CD4-positive, alpha-beta T cell treated with Interleukin-2 at 100 ng/mL for 4 hours (primary cell): ENCODE measurements at regions not wholly inside any gene's neighbourhood (a gene's known extent, or its start where the extent isn't known, plus 50 kb on each side); places are given as distances from the start of the nearest gene placed in this dataset.

Experiments used
- DNase-seq: peaks from one replicate; pipeline ENCODE4 v3.0.0-alpha.2; 2020; ENCODE audit warnings: low spot score

DNA sequence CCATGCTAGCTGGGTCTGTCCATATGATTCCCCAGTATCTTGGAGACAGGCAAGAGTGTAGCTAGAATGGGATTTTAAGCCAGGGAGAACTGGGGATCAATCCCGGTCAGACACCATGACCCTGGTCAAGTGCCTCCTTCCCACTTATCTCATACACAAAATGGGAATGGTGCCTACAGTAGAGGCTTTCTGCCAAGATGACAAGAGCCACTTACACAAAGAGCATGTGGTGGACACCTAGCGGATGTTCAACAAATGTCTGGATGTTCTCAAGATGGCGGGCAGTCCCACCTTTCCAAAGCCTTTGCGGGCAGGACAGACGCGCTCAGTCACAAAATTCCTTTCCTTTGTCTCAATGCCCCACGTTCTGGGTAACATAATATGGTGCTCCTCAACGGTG lies 57.3 kb downstream of the MAF start:
- DNase-seq = no peak

DNA sequence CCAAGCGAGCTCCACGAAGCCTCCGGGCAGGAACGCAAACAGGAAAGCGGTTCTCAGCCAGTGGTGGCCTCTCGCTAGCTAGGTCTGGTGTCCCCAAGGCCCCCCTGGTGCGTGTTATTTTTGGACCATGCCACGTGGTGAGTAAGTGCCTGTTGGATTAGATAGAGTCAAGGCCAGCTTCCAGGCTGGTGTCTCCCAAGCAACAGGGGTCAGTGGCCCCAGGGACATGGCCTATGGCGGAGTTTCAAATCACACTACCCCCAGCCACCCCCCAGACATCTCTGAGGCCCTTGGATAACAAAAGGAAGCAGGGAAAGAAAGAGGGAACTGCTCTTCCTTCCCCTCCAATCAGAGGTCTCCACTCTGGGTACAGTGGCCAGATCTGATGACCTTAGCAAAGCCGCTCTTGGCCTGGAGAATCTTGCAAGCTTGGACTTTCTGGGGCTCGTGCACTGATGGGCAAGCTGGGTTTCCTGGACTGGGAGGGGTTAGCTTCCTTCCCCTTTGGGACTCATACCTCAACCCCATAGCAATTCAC lies 58.2 kb downstream of the MAF start:
- DNase-seq = no peak

- DNase-seq = no peak
Observed at GRCh38 chr16:79540825-79541595, 59.5 kb downstream of the MAF start.

- no peak for DNase-seq
Observed at GRCh38 chr16:79537584-79537983, 63.0 kb downstream of the MAF start.

GRCh38 chr16:79536958-79537357 lies 63.6 kb downstream of the MAF start:
- DNase-seq = no peak

DNA sequence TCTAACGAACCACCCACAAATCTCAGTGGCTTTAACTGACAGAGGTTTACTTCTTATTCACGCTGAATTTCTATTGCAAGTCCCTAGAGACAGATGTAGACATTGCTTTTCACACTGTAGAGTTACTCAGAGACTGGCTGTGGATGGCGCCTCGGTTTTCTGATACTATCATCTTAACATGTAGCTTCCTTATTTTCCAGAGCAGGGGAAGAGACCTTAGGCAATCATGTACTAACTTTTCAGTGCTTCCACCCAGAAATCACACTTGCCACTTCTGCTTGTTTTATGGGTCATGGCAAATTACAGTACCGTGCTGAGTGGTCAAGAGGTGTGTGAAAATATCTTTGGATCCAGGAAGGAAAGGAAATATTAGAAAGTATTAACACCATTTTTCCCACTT lies 65.4 kb downstream of the MAF start:
- DNase-seq = no peak

DNA sequence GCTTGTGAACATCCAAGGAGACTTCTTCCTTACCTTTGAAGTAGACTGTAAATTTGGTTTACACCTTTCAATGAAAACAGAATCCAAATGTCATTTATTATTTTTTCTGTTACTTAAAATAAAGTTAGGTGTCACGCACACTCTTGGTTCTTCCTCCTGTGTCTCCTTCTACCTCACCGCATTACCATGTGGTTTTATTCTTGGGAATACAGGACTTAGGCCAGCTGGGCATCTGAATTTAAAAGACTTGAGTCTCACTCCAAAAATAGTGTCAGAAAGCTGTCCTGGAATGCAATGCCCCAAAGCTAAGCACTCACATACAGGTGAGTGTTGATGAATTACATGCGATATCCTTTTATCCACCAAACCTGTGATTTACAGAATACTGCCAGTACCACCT lies 66.4 kb downstream of the MAF start:
- no peak for DNase-seq

DNA sequence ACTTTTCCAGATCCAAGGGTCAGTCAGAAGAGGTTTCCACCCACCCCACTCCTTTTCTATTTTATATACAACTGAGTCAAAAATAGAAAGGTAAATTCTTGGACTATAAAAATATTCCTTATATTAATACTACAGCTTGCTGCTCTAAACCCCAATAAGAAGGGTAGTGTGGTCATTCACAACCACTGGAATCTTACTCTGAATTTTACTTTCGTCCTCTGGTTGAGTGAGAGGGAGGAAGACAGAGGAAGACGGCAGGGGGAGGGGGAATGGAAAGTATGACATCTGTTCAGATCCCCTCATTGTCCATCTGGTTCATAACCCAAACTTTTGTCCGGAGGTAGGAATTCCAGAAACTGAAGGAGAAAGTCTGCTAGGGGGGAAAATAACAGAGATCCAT lies 67.2 kb downstream of the MAF start:
- DNase-seq = no peak

DNA sequence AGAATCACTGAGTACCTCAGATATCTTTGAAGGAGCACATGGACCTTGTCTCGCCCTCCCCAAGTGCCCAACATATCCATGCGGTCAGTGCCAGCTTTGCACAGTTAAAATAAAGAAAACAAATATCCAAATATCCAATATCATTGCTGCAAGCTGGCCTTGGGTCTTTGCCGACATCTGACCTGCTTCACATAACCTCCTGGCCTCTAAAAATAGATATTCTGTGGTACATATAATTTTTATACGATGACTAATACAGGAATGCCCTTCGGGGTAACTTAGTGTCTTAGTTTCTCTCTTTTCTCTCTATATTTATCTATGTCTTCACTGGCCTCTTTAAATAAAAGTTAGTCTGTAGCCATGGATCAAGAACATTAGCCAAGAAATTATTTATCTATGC lies 67.8 kb downstream of the MAF start:
- DNase-seq = no peak

- no peak for DNase-seq
Observed at GRCh38 chr16:79532273-79532672, 68.3 kb downstream of the MAF start.

GRCh38 chr16:79528338-79528737 lies 72.2 kb downstream of the MAF start:
- DNase-seq = no peak

- no peak for DNase-seq
Observed at GRCh38 chr16:79523971-79524370, 76.6 kb downstream of the MAF start.

GRCh38 chr16:79519448-79519847 lies 81.1 kb downstream of the MAF start:
- no peak for DNase-seq

DNA sequence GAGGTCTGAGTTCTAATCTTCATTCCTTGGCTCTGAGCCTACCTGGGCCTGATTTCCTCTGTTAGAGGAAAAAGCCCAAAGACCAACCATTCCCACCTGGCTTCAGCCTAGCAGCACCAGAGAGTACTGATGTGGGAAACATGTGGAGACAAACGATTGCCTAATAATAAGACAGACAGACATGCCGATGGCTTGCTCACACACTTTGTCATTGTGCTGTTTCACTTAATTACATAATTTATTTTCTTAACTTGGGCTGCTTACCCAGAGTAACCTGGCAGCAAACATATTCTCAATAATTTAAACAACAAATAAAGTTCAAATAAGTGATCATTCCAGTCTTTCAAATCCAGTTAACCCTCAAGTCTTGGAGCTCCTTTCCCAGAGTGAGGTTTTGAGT lies 83.4 kb downstream of the MAF start:
- DNase-seq = no peak

GRCh38 chr16:79510879-79511278 lies 89.7 kb downstream of the MAF start:
- DNase-seq = no peak

DNA sequence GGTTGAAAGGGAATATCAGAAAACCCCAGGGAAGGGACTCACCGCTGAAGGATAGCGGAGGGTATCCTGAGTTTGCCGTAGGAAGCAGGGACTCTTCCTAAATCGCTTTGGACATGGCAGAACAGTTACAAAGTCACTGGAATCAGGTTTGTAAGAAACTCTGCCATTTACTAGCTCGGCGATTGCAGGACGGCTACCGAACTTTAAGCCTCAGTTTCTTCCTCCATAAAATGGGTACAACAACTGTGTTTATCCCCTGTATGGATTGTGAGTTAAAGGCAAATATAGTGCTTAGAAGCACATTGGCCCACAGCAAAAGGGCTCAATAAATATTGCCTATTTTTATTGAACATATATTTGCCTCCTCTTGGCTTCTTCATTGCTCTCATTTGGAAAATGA lies 90.6 kb downstream of the MAF start:
- DNase-seq = no peak

GRCh38 chr16:79509211-79509631 lies 91.3 kb downstream of the MAF start:
- DNase-seq = no peak

- DNase-seq = no peak
Observed at GRCh38 chr16:79508294-79508693, 92.2 kb downstream of the MAF start.

- no peak for DNase-seq
Observed at GRCh38 chr16:79505344-79505743, 95.2 kb downstream of the MAF start.

GRCh38 chr16:79503511-79503910 lies 97.0 kb downstream of the MAF start:
- DNase-seq = no peak

- DNase-seq = no peak
Observed at GRCh38 chr16:79501446-79501845, 99.1 kb downstream of the MAF start.

- DNase-seq = no peak
Observed at GRCh38 chr16:79500866-79501265, 99.7 kb downstream of the MAF start.

DNA sequence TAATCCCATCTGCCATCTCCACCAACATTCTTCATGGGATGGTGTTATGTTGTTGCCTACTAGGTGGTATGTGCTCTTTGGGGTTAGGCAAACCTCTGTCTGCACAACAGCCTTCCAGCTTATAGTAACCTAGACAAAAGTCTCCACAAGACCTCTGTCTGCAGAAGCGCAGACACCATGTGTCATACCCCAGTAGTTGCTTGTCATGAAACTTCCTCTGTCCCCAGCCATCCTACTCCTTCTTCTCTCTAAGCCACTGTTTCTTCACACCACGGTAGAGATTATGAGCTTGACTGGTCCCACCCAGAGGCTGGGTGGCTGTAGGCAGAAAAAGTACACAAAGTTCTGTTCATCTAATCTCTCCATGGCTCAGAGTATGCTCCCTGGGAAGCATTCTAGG lies 100.3 kb downstream of the MAF start:
- DNase-seq = no peak

DNA sequence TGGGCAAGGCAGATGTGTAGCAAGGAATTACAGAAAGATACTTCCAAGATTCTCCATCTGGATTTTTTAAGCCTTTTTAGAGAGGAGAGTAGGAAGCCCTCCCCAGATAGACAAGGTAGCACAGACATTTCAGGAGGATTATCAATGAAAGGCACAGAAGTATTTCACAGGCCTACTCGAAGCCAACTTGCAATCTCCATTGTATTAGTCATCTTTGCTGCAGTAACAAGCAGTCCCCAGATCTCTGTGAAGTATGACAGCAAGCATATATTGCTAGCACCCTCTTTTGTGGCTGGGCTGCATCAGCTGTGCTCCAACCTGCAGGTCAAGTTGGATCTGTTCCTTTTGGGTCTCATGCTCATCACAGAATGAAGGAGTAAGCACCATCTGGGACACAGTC lies 101.6 kb downstream of the MAF start:
- no peak for DNase-seq
